Aorta (tissue), 5 donors: ENCODE measurements at regions not wholly inside any gene's neighbourhood (a gene's known extent, or its start where the extent isn't known, plus 50 kb on each side); places are given as distances from the start of the nearest gene placed in this dataset.

ENCODE experiments used
- ATAC-seq: fragments of 200-7000 bp; cut with Tn5 transposase; one replicate; pipeline ENCODE4 v1.9.1; 2022; ENCODE audit warnings: moderate library complexity; ENCODE audit not compliant: low FRiP score
- DNase-seq, 2 donors: peaks; one replicate each; pipeline ENCODE4 v3.0.0-alpha.2; 2020
- H3K27ac ChIP-seq, 2 donors: one replicate each; pipeline ENCODE4 v1.5.1; 2013; ENCODE audit warnings: low read length in 2 of 2, mild to moderate bottlenecking in 2 of 2, moderate library complexity in 2 of 2, control low read depth in 1 of 2, inconsistent platforms in 1 of 2, low read depth in 1 of 2
- H3K27me3 ChIP-seq, 2 donors: one replicate each; pipeline ENCODE4 v1.6.1; 2013; ENCODE audit warnings: control low read depth in 1 of 2, low read length in 1 of 2, mild to moderate bottlenecking in 1 of 2, moderate library complexity in 1 of 2; ENCODE audit not compliant: insufficient read depth in 2 of 2, control insufficient read depth in 1 of 2
- H3K36me3 ChIP-seq, 2 donors: one replicate each; pipeline ENCODE4 v1.6.1; 2013; ENCODE audit warnings: control low read depth in 1 of 2, low read length in 1 of 2, mild to moderate bottlenecking in 1 of 2; ENCODE audit not compliant: insufficient read depth in 2 of 2, control insufficient read depth in 1 of 2
- H3K4me1 ChIP-seq, 2 donors: one replicate each; pipeline ENCODE4 v1.6.1; 2013; ENCODE audit warnings: low read length in 2 of 2, control low read depth in 1 of 2, mild to moderate bottlenecking in 1 of 2, moderate library complexity in 1 of 2; ENCODE audit not compliant: insufficient read depth in 2 of 2, control insufficient read depth in 1 of 2
- H3K4me3 ChIP-seq, 2 donors: one replicate each; pipeline ENCODE4 v1.5.1; 2013; ENCODE audit warnings: low read length in 2 of 2, control low read depth in 1 of 2, mild to moderate bottlenecking in 1 of 2
- H3K9me3 ChIP-seq: one replicate; pipeline ENCODE4 v1.6.1; 2013; ENCODE audit warnings: mild to moderate bottlenecking, low read length; ENCODE audit not compliant: control insufficient read depth
- WGBS, 2 donors: extraction: QIAGEN DNeasy Blood & Tissue Kit; methylation state at CpG; one replicate each; pipeline ENCODE4 v1.1.7; 2013; 5-methylcytosine and 5-hydroxymethylcytosine counted together
- intact Hi-C, 2 donors: fragments of 100-400 bp; cut with DNase I; formaldehyde crosslinking; loops; one replicate each; pipeline versions ENCODE4 v1.14.2 to v1.15.0; 2022
- donor health status: healthy with polysubstance abuse.
- donor health status: Bipolar disorder and iron deficiency.
- donor health status: DM: no; HTN: no; CAD: no.
- donor health status: DM: no; HTN: no; CAD: no.
- donor health status: DM: yes; HTN: yes; CAD: no.

GRCh38 chr6:43992126-43992663, 135.1 kb downstream of the MRPL14 start:
- no peak for ATAC-seq

DNA sequence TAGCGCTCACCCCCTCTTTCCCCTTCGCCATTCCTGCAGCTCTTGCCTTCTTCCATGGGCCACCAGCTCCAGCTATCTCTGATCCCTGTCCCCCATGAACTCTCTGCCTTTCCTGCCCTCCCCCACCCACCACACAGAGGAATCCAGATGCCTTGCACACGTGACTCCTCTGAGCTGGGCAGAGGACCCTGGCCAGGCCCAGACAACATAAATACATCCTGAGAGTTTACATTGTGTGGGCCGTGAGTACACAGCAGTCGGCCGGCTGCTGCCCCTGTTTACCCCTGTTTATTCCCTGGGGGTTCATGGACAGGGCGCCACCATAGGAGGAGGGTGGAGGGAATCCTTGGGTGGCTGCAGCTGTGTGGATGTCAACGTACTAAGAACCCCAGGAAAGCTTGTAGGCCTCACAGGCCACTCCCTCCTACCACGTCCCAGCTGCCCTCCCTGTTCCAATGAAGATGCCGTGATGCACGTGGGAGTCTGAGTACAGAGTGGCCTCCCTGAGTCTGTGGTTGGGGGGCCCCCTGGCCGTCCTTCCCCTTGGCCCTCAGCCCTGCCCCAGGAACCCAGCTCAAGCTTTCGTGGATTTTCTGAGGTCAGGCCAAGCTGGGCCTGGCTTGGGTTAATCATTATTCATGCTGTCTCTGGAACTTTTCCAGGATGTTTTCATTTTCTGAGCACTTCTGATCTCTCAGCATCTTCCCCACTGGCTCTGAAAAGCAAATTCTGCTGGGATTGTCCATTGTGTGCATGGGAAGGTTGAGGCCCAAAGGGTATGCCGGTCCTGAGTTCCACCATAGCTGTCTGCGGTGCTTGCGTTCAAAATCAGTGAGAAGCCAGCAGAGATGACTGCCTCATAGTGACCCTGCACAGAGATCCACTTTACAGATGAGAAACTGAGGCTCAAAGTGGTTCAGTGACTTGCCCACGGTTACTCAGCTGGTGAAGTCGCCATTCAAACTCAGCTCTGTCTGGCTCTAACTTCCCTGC, 136.3 kb downstream of the MRPL14 start:
- no peaks in the 10 kb centered on the region for H3K9me3 ChIP-seq
- no peaks in the 10 kb centered on the region for H3K27me3 ChIP-seq
- ATAC-seq (no peak), DNase-seq (peak; percentile 42 to 62)
- intact Hi-C loops: loop anchor here (5.0 kb wide), 2 partner anchors 81 to 224 kb away; no protein-coding TSS in a partner anchor
- no peaks in the 10 kb centered on the region for H3K36me3 ChIP-seq
- H3K27ac ChIP-seq: no peak overlapping the region
- 68% methylated on average over 18 of the region's 18 CpGs for WGBS, 2 donors
- H3K4me1 ChIP-seq: no peaks in the 10 kb centered on the region
- H3K4me3 ChIP-seq: no peak overlapping the region

More at GRCh38 chr6:43992126-43992663, 135.1 kb downstream of the MRPL14 start:
- H3K4me1 ChIP-seq: no peaks in the 10 kb centered on the region
- no peaks in the 10 kb centered on the region for H3K9me3 ChIP-seq
- H3K27ac ChIP-seq: no peak overlapping the region
- no peaks in the 10 kb centered on the region for H3K36me3 ChIP-seq
- no peak overlapping the region for H3K4me3 ChIP-seq
- peak in 1 of 2 donors; percentile 31 for DNase-seq
- intact Hi-C loops: loop anchor here (5.0 kb wide), 2 partner anchors 80 to 225 kb away; no protein-coding TSS in a partner anchor
- no peaks in the 10 kb centered on the region for H3K27me3 ChIP-seq
- WGBS, 2 donors: 92 to 93% methylated on average over 4 of the region's 4 CpGs

DNA sequence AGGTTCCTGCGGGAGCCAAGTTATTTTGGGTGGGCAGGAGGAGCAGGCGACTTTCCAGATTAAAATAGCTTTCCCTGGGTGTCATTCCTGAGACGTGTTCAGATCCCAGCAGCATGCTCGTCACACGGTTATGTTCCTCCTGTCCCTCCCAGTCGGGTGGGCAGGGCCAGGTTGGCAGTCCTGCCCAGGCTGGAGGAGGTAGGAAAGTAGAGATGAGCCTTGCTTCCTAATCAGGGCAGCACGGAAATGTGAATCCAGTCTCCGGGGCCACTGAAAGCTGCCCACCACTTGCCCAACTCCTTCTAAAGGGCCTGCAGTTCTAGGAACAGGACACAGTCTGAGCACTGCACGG, 137.0 kb downstream of the MRPL14 start:
- intact Hi-C loops: loop anchor here (5.0 kb wide), 2 partner anchors 82 to 223 kb away; no protein-coding TSS in a partner anchor
- ATAC-seq (no peak), DNase-seq (peak; percentile 72 to 77)
- H3K4me1 ChIP-seq: no peaks in the 10 kb centered on the region
- H3K4me3 ChIP-seq: no peak overlapping the region
- WGBS, 2 donors: 21 to 25% methylated on average over 9 of the region's 9 CpGs
- H3K9me3 ChIP-seq: no peaks in the 10 kb centered on the region
- no peaks in the 10 kb centered on the region for H3K36me3 ChIP-seq
- no peak overlapping the region for H3K27ac ChIP-seq
- H3K27me3 ChIP-seq: no peaks in the 10 kb centered on the region

GRCh38 chr6:43989581-43990146, 137.6 kb downstream of the MRPL14 start:
- ATAC-seq: no peak
- intact Hi-C loops: loop anchor here (5.0 kb wide), 2 partner anchors 83 to 222 kb away; no protein-coding TSS in a partner anchor
- Histone ChIP-seq H3K4me1 (no peaks in the 10 kb centered on the region), H3K27me3 (no peaks in the 10 kb centered on the region), H3K4me3 (no peak overlapping the region), H3K27ac (no peak overlapping the region), H3K36me3 (no peaks in the 10 kb centered on the region), H3K9me3 (no peaks in the 10 kb centered on the region)
- peak in 1 of 2 donors; percentile 72 for DNase-seq
- WGBS, 2 donors: 64 to 65% methylated on average over 10 of the region's 10 CpGs

- Histone ChIP-seq H3K27ac (no peak overlapping the region), H3K9me3 (no peaks in the 10 kb centered on the region), H3K4me1 (no peaks in the 10 kb centered on the region), H3K4me3 (no peak overlapping the region), H3K36me3 (no peaks in the 10 kb centered on the region), H3K27me3 (no peaks in the 10 kb centered on the region)
- ATAC-seq (no peak), DNase-seq (no peak)
- intact Hi-C loops: no loop called here
- 94% methylated on average over 3 of the region's 3 CpGs for WGBS, 2 donors
These were observed 138.5 kb downstream of the MRPL14 start for GRCh38 chr6:43988801-43989200.

DNA sequence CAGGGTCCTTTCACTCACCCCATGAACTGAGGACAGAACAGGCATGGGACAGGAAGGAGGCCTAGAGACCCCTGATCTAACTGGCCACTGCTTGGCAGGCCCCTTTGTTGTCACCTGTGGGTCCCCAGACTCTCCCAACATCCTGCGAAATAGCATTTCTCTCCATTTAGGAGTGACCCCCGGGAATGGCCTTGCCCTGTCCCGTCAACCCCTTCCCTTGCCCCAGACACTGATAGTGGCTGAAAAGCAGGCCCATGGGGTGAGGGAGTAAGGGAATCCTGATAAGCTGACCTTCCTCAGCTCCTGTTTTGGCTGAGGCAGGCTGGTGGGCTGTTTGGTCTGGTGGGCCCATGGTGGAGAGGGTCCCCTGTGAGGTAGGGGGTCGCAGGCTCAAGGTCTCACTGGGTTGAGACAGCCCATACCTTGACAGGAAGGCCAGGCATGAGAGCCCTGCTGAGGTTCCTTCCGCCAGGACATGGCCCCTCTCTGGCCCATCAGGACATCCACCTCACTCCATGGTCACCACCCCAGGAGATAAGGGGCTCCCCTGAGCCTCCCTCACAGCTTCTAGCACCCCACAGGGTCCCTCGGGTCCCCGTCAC, 139.3 kb downstream of the MRPL14 start:
- intact Hi-C loops: no loop called here
- Histone ChIP-seq H3K9me3 (no peaks in the 10 kb centered on the region), H3K27ac (no peak overlapping the region), H3K4me1 (no peaks in the 10 kb centered on the region), H3K4me3 (no peak overlapping the region), H3K36me3 (no peaks in the 10 kb centered on the region), H3K27me3 (no peaks in the 10 kb centered on the region)
- 97 to 99% methylated on average over 7 of the region's 7 CpGs for WGBS, 2 donors
- ATAC-seq (no peak), DNase-seq (peak in 1 of 2 donors; percentile 45)

- Histone ChIP-seq H3K36me3 (no peaks in the 10 kb centered on the region), H3K4me1 (no peaks in the 10 kb centered on the region), H3K27ac (no peak overlapping the region), H3K27me3 (no peaks in the 10 kb centered on the region), H3K4me3 (no peak overlapping the region), H3K9me3 (no peaks in the 10 kb centered on the region)
- intact Hi-C loops: no loop called here
- ATAC-seq (no peak), DNase-seq (peak in 1 of 2 donors; percentile 11)
- WGBS, 2 donors: 94 to 96% methylated on average over 7 of the region's 7 CpGs
These were observed 141.0 kb downstream of the MRPL14 start for GRCh38 chr6:43986177-43986825.

DNA sequence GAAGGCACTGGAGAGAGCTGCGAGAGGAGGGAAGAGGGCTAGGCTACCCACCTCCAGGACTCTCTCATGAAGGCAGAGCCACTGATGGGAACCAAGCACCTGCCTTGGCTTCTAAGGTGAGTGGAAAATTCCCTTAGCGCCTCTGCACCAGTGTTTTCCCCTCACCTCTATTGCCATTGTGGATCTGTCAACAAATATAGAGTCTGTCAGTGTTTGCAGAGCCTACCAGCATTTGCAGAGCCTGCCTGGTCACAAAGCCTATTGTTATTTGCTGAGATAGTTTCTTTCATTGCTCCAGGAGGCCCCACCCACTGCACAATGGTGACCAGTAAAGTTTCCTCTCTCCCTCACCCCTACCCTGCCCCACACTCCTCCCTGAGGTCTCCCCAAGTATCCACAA, 141.9 kb downstream of the MRPL14 start:
- no peak overlapping the region for H3K27ac ChIP-seq
- WGBS, 2 donors: 97 to 100% methylated on average over 2 of the region's 2 CpGs
- no peak for ATAC-seq
- no peak overlapping the region for H3K4me3 ChIP-seq
- H3K27me3 ChIP-seq: no peaks in the 10 kb centered on the region
- H3K4me1 ChIP-seq: no peaks in the 10 kb centered on the region
- no peaks in the 10 kb centered on the region for H3K36me3 ChIP-seq
- intact Hi-C loops: no loop called here
- no peak for DNase-seq
- H3K9me3 ChIP-seq: no peaks in the 10 kb centered on the region
